Naive thymus-derived CD4-positive, alpha-beta T cell (primary cell): ENCODE measurements at regions not wholly inside any gene's neighbourhood (a gene's known extent, or its start where the extent isn't known, plus 50 kb on each side); places are given as distances from the start of the nearest gene placed in this dataset.

Experiments
- ATAC-seq: fragments of 150-1000 bp; cut with Tn5 transposase; 2 replicates; pipeline ENCODE4 v1.10.0; 2021; ENCODE audit warnings: mild to moderate bottlenecking, moderate library complexity
- CTCF ChIA-PET: fragments of 350-600 bp; sonication (Branson Sonifier 250); formaldehyde crosslinking; loops from one replicate; lab custom pipeline; 2021; ENCODE audit warnings: antibody characterized with exemption; lab: Charles Lee
- POLR2A ChIA-PET: fragments of 350-600 bp; sonication (Branson Sonifier 250); formaldehyde crosslinking; loops from one replicate; lab custom pipeline; 2021; ENCODE audit warnings: antibody characterized with exemption, inconsistent platforms; lab: Charles Lee
- DNase-seq, 9 donors: peaks; one replicate each; pipeline versions ENCODE4 v3.0.0 to v3.0.0-alpha.2; 2020 to 2022; ENCODE audit warnings: mixed read lengths in 1 of 9
- H3K27ac ChIP-seq: one replicate; pipeline ENCODE4 v1.7.0; 2013; ENCODE audit warnings: mild to moderate bottlenecking, low read depth, low read length, moderate library complexity
- H3K27me3 ChIP-seq, 2 donors: one replicate each; pipeline ENCODE4 v1.7.0; 2013; ENCODE audit warnings: low read length in 2 of 2, mild to moderate bottlenecking in 2 of 2, moderate library complexity in 2 of 2; ENCODE audit not compliant: control insufficient read depth in 2 of 2, insufficient read depth in 2 of 2
- H3K36me3 ChIP-seq, 3 experiments: 1 replicate in 2 of 3; 2 replicates in 1 of 3; pipeline ENCODE4 v1.7.0; 2013; ENCODE audit warnings: low read length in 3 of 3, mild to moderate bottlenecking in 3 of 3, moderate library complexity in 1 of 3; ENCODE audit not compliant: insufficient read depth in 3 of 3, control insufficient read depth in 2 of 3
- H3K4me1 ChIP-seq, 2 donors: one replicate each; pipeline ENCODE4 v1.7.0; 2013; ENCODE audit warnings: low read length in 2 of 2, mild to moderate bottlenecking in 2 of 2, moderate library complexity in 1 of 2; ENCODE audit not compliant: control insufficient read depth in 2 of 2, insufficient read depth in 2 of 2
- H3K4me3 ChIP-seq: 2 replicates; pipeline ENCODE4 v1.7.0; 2013; ENCODE audit warnings: mild to moderate bottlenecking, low read length
- H3K9me3 ChIP-seq, 3 experiments: 1 replicate in 2 of 3; 2 replicates in 1 of 3; pipeline ENCODE4 v1.7.0; 2013; ENCODE audit warnings: low read length in 3 of 3; ENCODE audit not compliant: control insufficient read depth in 2 of 3
- H3K27ac Mint-ChIP-seq, 9 donors: one replicate each; pipeline ENCODE4 v1.8.0; 2020 to 2022; ENCODE audit warnings: mixed read lengths in 9 of 9, mild to moderate bottlenecking in 8 of 9, moderate library complexity in 5 of 9, inconsistent platforms in 2 of 9
- H3K27me3 Mint-ChIP-seq, 5 donors: one replicate each; pipeline ENCODE4 v1.8.0; 2021 to 2022; ENCODE audit warnings: mixed read lengths in 5 of 5, mild to moderate bottlenecking in 1 of 5
- H3K36me3 Mint-ChIP-seq, 5 donors: one replicate each; pipeline ENCODE4 v1.8.0; 2020 to 2022; ENCODE audit warnings: mixed read lengths in 5 of 5, mild to moderate bottlenecking in 3 of 5, inconsistent platforms in 1 of 5
- H3K4me1 Mint-ChIP-seq, 7 donors: one replicate each; pipeline ENCODE4 v1.8.0; 2020 to 2022; ENCODE audit warnings: mixed read lengths in 7 of 7, mild to moderate bottlenecking in 3 of 7, inconsistent platforms in 1 of 7
- H3K4me3 Mint-ChIP-seq, 10 donors: one replicate each; pipeline ENCODE4 v1.8.0; 2020 to 2022; ENCODE audit warnings: mild to moderate bottlenecking in 10 of 10, mixed read lengths in 10 of 10, moderate library complexity in 6 of 10, inconsistent platforms in 2 of 10
- H3K9me3 Mint-ChIP-seq, 11 donors: one replicate each; pipeline ENCODE4 v1.8.0; 2020 to 2022; ENCODE audit warnings: mixed read lengths in 11 of 11, mild to moderate bottlenecking in 4 of 11, inconsistent platforms in 1 of 11, moderate library complexity in 1 of 11
- intact Hi-C, 2 donors: fragments of 100-400 bp; cut with micrococcal nuclease; formaldehyde crosslinking; loops; one replicate each; pipeline ENCODE4 v1.15.1; 2023

- no peak for ATAC-seq
- peaks cover 0 to 3% (median 0%) of the 10 kb centered on the region in 5 donors for H3K36me3 Mint-ChIP-seq
- H3K9me3 Mint-ChIP-seq: peaks cover 4 to 28% (median 5%) of the 10 kb centered on the region in 11 donors
- intact Hi-C loops: no loop called here
- ChIA-PET POLR2A (no interaction called here), CTCF (no interaction called here)
- no peak overlapping the region for H3K27ac Mint-ChIP-seq
- no peak overlapping the region for H3K4me3 ChIP-seq
- H3K4me3 Mint-ChIP-seq: no peak overlapping the region
- no peak overlapping the region for H3K27ac ChIP-seq
- no peaks in the 10 kb centered on the region for H3K4me1 Mint-ChIP-seq
- DNase-seq: no peak
- no peaks in the 10 kb centered on the region for H3K27me3 Mint-ChIP-seq
- H3K4me1 ChIP-seq: no peaks in the 10 kb centered on the region
- no peaks in the 10 kb centered on the region for H3K27me3 ChIP-seq
- H3K36me3 ChIP-seq: no peaks in the 10 kb centered on the region
- H3K9me3 ChIP-seq: no peaks in the 10 kb centered on the region
These were observed 1517.5 kb upstream of the TENM4 start for GRCh38 chr11:80958361-80958760.

GRCh38 chr11:80955588-80955987, 1514.8 kb upstream of the TENM4 start:
- Histone ChIP-seq H3K27ac (no peak overlapping the region), H3K27me3 (no peaks in the 10 kb centered on the region), H3K36me3 (no peaks in the 10 kb centered on the region), H3K4me1 (no peaks in the 10 kb centered on the region), H3K4me3 (no peak overlapping the region), H3K9me3 (no peaks in the 10 kb centered on the region)
- ChIA-PET POLR2A (no interaction called here), CTCF (no interaction called here)
- intact Hi-C loops: no loop called here
- no peaks in the 10 kb centered on the region for H3K4me1 Mint-ChIP-seq
- no peaks in the 10 kb centered on the region for H3K27me3 Mint-ChIP-seq
- peaks cover 0 to 3% (median 0%) of the 10 kb centered on the region in 5 donors for H3K36me3 Mint-ChIP-seq
- no peak overlapping the region for H3K27ac Mint-ChIP-seq
- ATAC-seq (no peak), DNase-seq (no peak)
- H3K9me3 Mint-ChIP-seq: peaks cover 1 to 31% (median 8%) of the 10 kb centered on the region in 11 donors
- H3K4me3 Mint-ChIP-seq: no peak overlapping the region

GRCh38 chr11:80948781-80949180, 1508.0 kb upstream of the TENM4 start:
- Mint-ChIP-seq H3K36me3 (no peaks in the 10 kb centered on the region), H3K27ac (no peak overlapping the region), H3K9me3 (peaks cover 0 to 27% (median 11%) of the 10 kb centered on the region in 11 donors), H3K4me3 (no peak overlapping the region), H3K4me1 (no peaks in the 10 kb centered on the region), H3K27me3 (no peaks in the 10 kb centered on the region)
- Histone ChIP-seq H3K36me3 (no peaks in the 10 kb centered on the region), H3K9me3 (no peaks in the 10 kb centered on the region), H3K27ac (no peak overlapping the region), H3K4me3 (no peak overlapping the region), H3K4me1 (no peaks in the 10 kb centered on the region), H3K27me3 (no peaks in the 10 kb centered on the region)
- ChIA-PET CTCF (no interaction called here), POLR2A (no interaction called here)
- intact Hi-C loops: no loop called here
- ATAC-seq (no peak), DNase-seq (no peak)

- CTCF ChIA-PET: no interaction called here
- ATAC-seq: no peak
- no peak overlapping the region for H3K27ac ChIP-seq
- Mint-ChIP-seq H3K4me3 (no peak overlapping the region), H3K27me3 (no peaks in the 10 kb centered on the region), H3K27ac (no peak overlapping the region), H3K36me3 (no peaks in the 10 kb centered on the region), H3K9me3 (peaks cover 0 to 18% (median 6%) of the 10 kb centered on the region in 11 donors), H3K4me1 (no peaks in the 10 kb centered on the region)
- H3K27me3 ChIP-seq: no peaks in the 10 kb centered on the region
- intact Hi-C loops: no loop called here
- no peaks in the 10 kb centered on the region for H3K9me3 ChIP-seq
- no peak for DNase-seq
- H3K4me1 ChIP-seq: no peaks in the 10 kb centered on the region
- POLR2A ChIA-PET: no interaction called here
- no peaks in the 10 kb centered on the region for H3K36me3 ChIP-seq
- no peak overlapping the region for H3K4me3 ChIP-seq
These were observed 1503.9 kb upstream of the TENM4 start for GRCh38 chr11:80944758-80945157.

GRCh38 chr11:80943226-80943625, 1502.4 kb upstream of the TENM4 start:
- no peak overlapping the region for H3K4me3 Mint-ChIP-seq
- no peaks in the 10 kb centered on the region for H3K9me3 ChIP-seq
- H3K4me3 ChIP-seq: no peak overlapping the region
- no peaks in the 10 kb centered on the region for H3K36me3 ChIP-seq
- no peak overlapping the region for H3K27ac Mint-ChIP-seq
- ChIA-PET POLR2A (no interaction called here), CTCF (no interaction called here)
- no peaks in the 10 kb centered on the region for H3K4me1 ChIP-seq
- H3K4me1 Mint-ChIP-seq: no peaks in the 10 kb centered on the region
- DNase-seq (no peak), ATAC-seq (no peak)
- H3K9me3 Mint-ChIP-seq: peaks cover 0 to 12% (median 3%) of the 10 kb centered on the region in 11 donors
- intact Hi-C loops: no loop called here
- H3K27me3 Mint-ChIP-seq: no peaks in the 10 kb centered on the region
- no peaks in the 10 kb centered on the region for H3K36me3 Mint-ChIP-seq
- no peak overlapping the region for H3K27ac ChIP-seq
- no peaks in the 10 kb centered on the region for H3K27me3 ChIP-seq

GRCh38 chr11:80937842-80938241, 1497.0 kb upstream of the TENM4 start:
- no peaks in the 10 kb centered on the region for H3K27me3 Mint-ChIP-seq
- Histone ChIP-seq H3K36me3 (no peaks in the 10 kb centered on the region), H3K9me3 (no peaks in the 10 kb centered on the region), H3K4me1 (no peaks in the 10 kb centered on the region), H3K27me3 (no peaks in the 10 kb centered on the region), H3K27ac (no peak overlapping the region), H3K4me3 (no peak overlapping the region)
- intact Hi-C loops: no loop called here
- H3K4me1 Mint-ChIP-seq: no peaks in the 10 kb centered on the region
- POLR2A ChIA-PET: no interaction called here
- no peaks in the 10 kb centered on the region for H3K36me3 Mint-ChIP-seq
- no peak for DNase-seq
- no peak overlapping the region for H3K27ac Mint-ChIP-seq
- H3K9me3 Mint-ChIP-seq: peaks cover 0 to 11% (median 2%) of the 10 kb centered on the region in 11 donors
- CTCF ChIA-PET: no interaction called here
- ATAC-seq: no peak
- H3K4me3 Mint-ChIP-seq: no peak overlapping the region

- no peaks in the 10 kb centered on the region for H3K4me1 Mint-ChIP-seq
- H3K4me1 ChIP-seq: no peaks in the 10 kb centered on the region
- intact Hi-C loops: no loop called here
- H3K4me3 ChIP-seq: no peak overlapping the region
- DNase-seq (no peak), ATAC-seq (no peak)
- no peaks in the 10 kb centered on the region for H3K36me3 Mint-ChIP-seq
- no peaks in the 10 kb centered on the region for H3K27me3 Mint-ChIP-seq
- no peaks in the 10 kb centered on the region for H3K9me3 ChIP-seq
- H3K4me3 Mint-ChIP-seq: no peak overlapping the region
- H3K27ac ChIP-seq: no peak overlapping the region
- H3K9me3 Mint-ChIP-seq: peaks cover 0 to 21% (median 4%) of the 10 kb centered on the region in 11 donors
- POLR2A ChIA-PET: no interaction called here
- CTCF ChIA-PET: no interaction called here
- H3K36me3 ChIP-seq: no peaks in the 10 kb centered on the region
- H3K27me3 ChIP-seq: no peaks in the 10 kb centered on the region
- H3K27ac Mint-ChIP-seq: no peak overlapping the region
These were observed 1489.2 kb upstream of the TENM4 start for GRCh38 chr11:80930038-80930437.
